B cell (primary cell): ENCODE measurements at regions not wholly inside any gene's neighbourhood (a gene's known extent, or its start where the extent isn't known, plus 50 kb on each side); places are given as distances from the start of the nearest gene placed in this dataset.

Experiments used
- ATAC-seq: fragments of 200-7000 bp; cut with Tn5 transposase; one replicate; pipeline ENCODE4 v1.10.0; 2021; ENCODE audit warnings: low read depth, mild to moderate bottlenecking, moderate number of reproducible peaks, moderate library complexity
- CTCF ChIA-PET: fragments of 350-600 bp; sonication (Branson Sonifier 250); formaldehyde crosslinking; loops from one replicate; lab custom pipeline; 2021; ENCODE audit warnings: antibody characterized with exemption, inconsistent platforms; lab: Charles Lee
- POLR2A ChIA-PET: fragments of 350-600 bp; sonication (Branson Sonifier 250); formaldehyde crosslinking; loops from one replicate; lab custom pipeline; 2021; ENCODE audit warnings: antibody characterized with exemption; lab: Charles Lee
- DNase-seq: peaks from one replicate; pipeline ENCODE4 v3.0.0; 2013
- H2AFZ ChIP-seq: 2 replicates; pipeline ENCODE4 v1.6.1; 2012; ENCODE audit warnings: mild to moderate bottlenecking, low read depth, low read length; ENCODE audit not compliant: insufficient read depth, poor library complexity, severe bottlenecking
- H3K27ac ChIP-seq, 2 donors: 1 replicate in 1 of 2; 2 replicates in 1 of 2; pipeline ENCODE4 v1.5.1; 2012 to 2013; ENCODE audit warnings: low read length in 2 of 2, mild to moderate bottlenecking in 2 of 2, moderate library complexity in 1 of 2
- H3K27me3 ChIP-seq, 4 experiments: fragments of 200-600 bp in 1 of 4; sonication (generic) in 1 of 4; replicated peaks in 1 of 4; 1 replicate in 2 of 4; 2 replicates in 2 of 4; pipeline versions ENCODE4 v1.6.1 to v1.7.0; 2013 to 2016; ENCODE audit warnings: low read length in 3 of 4, mild to moderate bottlenecking in 2 of 4, mixed read lengths in 1 of 4, moderate library complexity in 1 of 4; ENCODE audit not compliant: insufficient read depth in 4 of 4, control insufficient read depth in 3 of 4; ENCODE audit errors: control extremely low read depth in 1 of 4
- H3K36me3 ChIP-seq, 2 experiments: replicated peaks in 1 of 2; 1 replicate in 1 of 2; 2 replicates in 1 of 2; pipeline versions ENCODE4 v1.6.1 to v1.7.1; 2013; ENCODE audit warnings: low read length in 1 of 2; ENCODE audit not compliant: insufficient read depth in 2 of 2, control insufficient read depth in 1 of 2; ENCODE audit errors: control extremely low read depth in 1 of 2, extremely low read depth in 1 of 2
- H3K4me1 ChIP-seq, 2 donors: fragments of 200-600 bp in 1 of 2; sonication (generic) in 1 of 2; 1 replicate in 1 of 2; 2 replicates in 1 of 2; pipeline versions ENCODE4 v1.5.1 to v1.6.1; 2013 to 2017; ENCODE audit warnings: low read length in 2 of 2; ENCODE audit not compliant: control insufficient read depth in 2 of 2, insufficient read depth in 2 of 2
- H3K4me2 ChIP-seq: replicated peaks from 2 replicates; pipeline ENCODE3; 2012; ENCODE audit warnings: mild to moderate bottlenecking, low read depth, low read length; ENCODE audit not compliant: poor library complexity, severe bottlenecking
- H3K4me3 ChIP-seq, 5 experiments: fragments of 200-600 bp in 1 of 5; sonication (generic) in 1 of 5; 1 replicate in 3 of 5; 2 replicates in 2 of 5; pipeline versions ENCODE4 v1.5.1 to v1.7.0; 2011 to 2016; ENCODE audit warnings: low read length in 4 of 5, mild to moderate bottlenecking in 4 of 5, low read depth in 2 of 5, control low read depth in 1 of 5, moderate library complexity in 1 of 5; ENCODE audit not compliant: insufficient read depth in 1 of 5; ENCODE audit errors: control extremely low read depth in 1 of 5, extremely low read depth in 1 of 5
- H3K79me2 ChIP-seq: fragments of 200-600 bp; sonication (generic); one replicate; pipeline ENCODE4 v1.6.0; 2016; ENCODE audit warnings: low read length; ENCODE audit not compliant: control insufficient read depth, insufficient read depth
- H3K9ac ChIP-seq: fragments of 200-600 bp; sonication (generic); 2 replicates; pipeline ENCODE4 v1.6.1; 2017; ENCODE audit warnings: mild to moderate bottlenecking, low read length, moderate library complexity
- H3K9me3 ChIP-seq, 3 donors: one replicate each; pipeline versions ENCODE4 v1.6.1 to v1.7.1; 2013; ENCODE audit warnings: low read length in 2 of 3; ENCODE audit not compliant: control insufficient read depth in 2 of 3, insufficient read depth in 1 of 3; ENCODE audit errors: control extremely low read depth in 1 of 3
- H4K20me1 ChIP-seq: 2 replicates; pipeline ENCODE4 v1.6.0; 2012; ENCODE audit warnings: mild to moderate bottlenecking, low read length; ENCODE audit not compliant: insufficient read depth, control insufficient read depth, poor library complexity, severe bottlenecking
- H3K27ac Mint-ChIP-seq: one replicate; pipeline ENCODE4 v1.8.0; 2021; ENCODE audit warnings: mixed read lengths
- H3K27me3 Mint-ChIP-seq: one replicate; pipeline ENCODE4 v1.8.0; 2021; ENCODE audit warnings: mixed read lengths
- H3K4me1 Mint-ChIP-seq: one replicate; pipeline ENCODE4 v1.8.0; 2021; ENCODE audit warnings: mixed read lengths
- H3K4me3 Mint-ChIP-seq: one replicate; pipeline ENCODE4 v1.8.0; 2021; ENCODE audit warnings: mixed read lengths
- H3K9me3 Mint-ChIP-seq: one replicate; pipeline ENCODE4 v1.8.0; 2022; ENCODE audit warnings: mixed read lengths; ENCODE audit not compliant: insufficient read depth
- CTCF ChIP-seq: fragments of 200-600 bp; IDR thresholded peaks from one replicate; pipeline ENCODE4 v1.8.0; 2022; ENCODE audit warnings: antibody characterized with exemption, mild to moderate bottlenecking
- EZH2 ChIP-seq: IDR thresholded peaks from 2 replicates; pipeline ENCODE4 v1.6.1; 2012; ENCODE audit warnings: borderline replicate concordance, low read depth, mild to moderate bottlenecking, moderate library complexity, low read length; ENCODE audit not compliant: insufficient read depth, poor library complexity, severe bottlenecking
- WGBS: methylation state at CpG from one replicate; pipeline ENCODE4 v1.1.5; 2013; ENCODE audit warnings: missing lambda C conversion rate; ENCODE audit not compliant: insufficient coverage; 5-methylcytosine and 5-hydroxymethylcytosine counted together
- intact Hi-C: fragments of 100-400 bp; cut with micrococcal nuclease; formaldehyde crosslinking; loops from one replicate; pipeline ENCODE4 v1.10.0; 2022

GRCh38 chr14:81625343-81625742, 91.7 kb upstream of the SEL1L start:
- no peak for TF ChIP-seq CTCF
- Mint-ChIP-seq H3K4me3 (no peak overlapping the region), H3K9me3 (no peaks in the 10 kb centered on the region), H3K4me1 (no peaks in the 10 kb centered on the region), H3K27me3 (no peaks in the 10 kb centered on the region), H3K27ac (no peak overlapping the region)
- no peak overlapping the region for H3K4me2 ChIP-seq
- H3K9ac ChIP-seq, result no peak overlapping the region
- DNase-seq (no peak), ATAC-seq (no peak)
- no peaks in the 10 kb centered on the region for H3K36me3 ChIP-seq
- no peak overlapping the region for H3K27ac ChIP-seq
- H3K4me1 ChIP-seq, result no peaks in the 10 kb centered on the region
- WGBS, result no CpG with 5 or more reads among the region's 1 CpG
- H3K4me3 ChIP-seq, result no peak overlapping the region
- H2AFZ ChIP-seq, result no peak overlapping the region
- intact Hi-C loops, result no loop called here
- CTCF ChIA-PET, result no interaction called here
- POLR2A ChIA-PET, result no interaction called here
- H3K27me3 ChIP-seq, result no peaks in the 10 kb centered on the region
- H3K9me3 ChIP-seq, result no peaks in the 10 kb centered on the region
- H3K79me2 ChIP-seq, result no peaks in the 10 kb centered on the region
- no peaks in the 10 kb centered on the region for H4K20me1 ChIP-seq

- H3K9me3 ChIP-seq, result peaks cover 0 to 3% (median 0%) of the 10 kb centered on the region in 3 donors
- no peaks in the 10 kb centered on the region for H3K4me1 ChIP-seq
- intact Hi-C loops, result no loop called here
- H3K27me3 ChIP-seq, result no peaks in the 10 kb centered on the region
- Mint-ChIP-seq H3K27ac (no peak overlapping the region), H3K9me3 (no peaks in the 10 kb centered on the region), H3K27me3 (no peaks in the 10 kb centered on the region), H3K4me3 (no peak overlapping the region), H3K4me1 (no peaks in the 10 kb centered on the region)
- ChIA-PET CTCF (no interaction called here), POLR2A (no interaction called here)
- H3K9ac ChIP-seq, result no peak overlapping the region
- H3K4me3 ChIP-seq, result no peak overlapping the region
- DNase-seq (no peak), ATAC-seq (no peak)
- no peak overlapping the region for H3K27ac ChIP-seq
- H4K20me1 ChIP-seq, result no peaks in the 10 kb centered on the region
- H3K36me3 ChIP-seq, result no peaks in the 10 kb centered on the region
- TF ChIP-seq CTCF, result no peak
- no peak for TF ChIP-seq EZH2
- H3K4me2 ChIP-seq, result no peak overlapping the region
- no peak overlapping the region for H2AFZ ChIP-seq
- H3K79me2 ChIP-seq, result no peaks in the 10 kb centered on the region
Measured at GRCh38 chr14:81632157-81632556, 98.5 kb upstream of the SEL1L start.
